Right atrium auricular region (tissue), 2 donors: ENCODE measurements at regions not wholly inside any gene's neighbourhood (a gene's known extent, or its start where the extent isn't known, plus 50 kb on each side); places are given as distances from the start of the nearest gene placed in this dataset.

Source experiments
- DNase-seq: peaks from one replicate; pipeline ENCODE4 v3.0.0-alpha.2; 2019; ENCODE audit warnings: low spot score
- H3K27ac ChIP-seq, 2 donors: fragments of 200-600 bp; sonication (generic); 1 replicate in 1 of 2; 2 replicates in 1 of 2; pipeline ENCODE4 v1.5.1; 2016 to 2019
- H3K27me3 ChIP-seq, 2 donors: fragments of 200-600 bp; sonication (generic); one replicate each; pipeline versions ENCODE4 v1.5.1 to v1.6.0; 2017 to 2019
- H3K36me3 ChIP-seq: fragments of 200-600 bp; sonication (generic); one replicate; pipeline ENCODE4 v1.5.1; 2016
- H3K4me1 ChIP-seq, 2 donors: fragments of 200-600 bp; sonication (generic); one replicate each; pipeline versions ENCODE4 v1.5.1 to v1.6.0; 2017 to 2019
- H3K4me3 ChIP-seq, 2 donors: fragments of 200-600 bp; sonication (generic); 1 replicate in 1 of 2; 2 replicates in 1 of 2; pipeline ENCODE4 v1.5.1; 2017 to 2019; ENCODE audit warnings: mild to moderate bottlenecking in 1 of 2, moderate library complexity in 1 of 2
- H3K9me3 ChIP-seq, 2 donors: fragments of 200-600 bp; sonication (generic); one replicate each; pipeline ENCODE4 v1.5.1; 2019
- CTCF ChIP-seq, 2 donors: fragments of 200-600 bp; sonication (generic); IDR thresholded peaks; one replicate each; pipeline ENCODE4 v1.5.1; 2019; ENCODE audit warnings: antibody characterized with exemption in 2 of 2

GRCh38 chr9:22580788-22581187 lies 134.2 kb downstream of the DMRTA1 start:
- TF ChIP-seq CTCF (IDR thresholded peaks at IDR 0.05): no peak

GRCh38 chr9:22582221-22582620 lies 135.6 kb downstream of the DMRTA1 start:
- DNase-seq: no peak
- no peak overlapping the region for H3K4me3 ChIP-seq
- no peak for TF ChIP-seq CTCF (IDR thresholded peaks at IDR 0.05)
- H3K27ac ChIP-seq: no peak overlapping the region
- H3K9me3 ChIP-seq: no peaks in the 10 kb centered on the region
- H3K36me3 ChIP-seq: no peaks in the 10 kb centered on the region
- H3K27me3 ChIP-seq: no peaks in the 10 kb centered on the region
- H3K4me1 ChIP-seq: no peaks in the 10 kb centered on the region

More at GRCh38 chr9:22580788-22581187, 134.2 kb downstream of the DMRTA1 start:
- Histone ChIP-seq H3K27ac (no peak overlapping the region), H3K36me3 (no peaks in the 10 kb centered on the region), H3K9me3 (peaks cover 0 to under 1% of the 10 kb centered on the region in 2 donors), H3K27me3 (no peaks in the 10 kb centered on the region), H3K4me3 (no peak overlapping the region), H3K4me1 (no peaks in the 10 kb centered on the region)
- DNase-seq: no peak

- TF ChIP-seq CTCF (IDR thresholded peaks at IDR 0.05): no peak
- no peak overlapping the region for H3K4me3 ChIP-seq
These were observed 142.3 kb downstream of the DMRTA1 start for GRCh38 chr9:22588918-22589317.

GRCh38 chr9:22590336-22591033 lies 143.9 kb downstream of the DMRTA1 start:
- H3K4me3 ChIP-seq: no peak overlapping the region
- no peak for DNase-seq
- no peaks in the 10 kb centered on the region for H3K4me1 ChIP-seq
- no peaks in the 10 kb centered on the region for H3K36me3 ChIP-seq
- H3K27me3 ChIP-seq: no peaks in the 10 kb centered on the region
- no peaks in the 10 kb centered on the region for H3K9me3 ChIP-seq
- TF ChIP-seq CTCF (IDR thresholded peaks at IDR 0.05): no peak
- no peak overlapping the region for H3K27ac ChIP-seq

More at GRCh38 chr9:22588918-22589317, 142.3 kb downstream of the DMRTA1 start:
- no peak for DNase-seq
- Histone ChIP-seq H3K27me3 (no peaks in the 10 kb centered on the region), H3K4me1 (no peaks in the 10 kb centered on the region), H3K27ac (no peak overlapping the region), H3K36me3 (no peaks in the 10 kb centered on the region), H3K9me3 (no peaks in the 10 kb centered on the region)

GRCh38 chr9:22595805-22596204 lies 149.2 kb downstream of the DMRTA1 start:
- TF ChIP-seq CTCF (IDR thresholded peaks at IDR 0.05): no peak
- no peak overlapping the region for H3K27ac ChIP-seq
- no peaks in the 10 kb centered on the region for H3K9me3 ChIP-seq
- H3K4me1 ChIP-seq: no peaks in the 10 kb centered on the region
- no peak for DNase-seq
- H3K4me3 ChIP-seq: no peak overlapping the region
- H3K27me3 ChIP-seq: no peaks in the 10 kb centered on the region
- no peaks in the 10 kb centered on the region for H3K36me3 ChIP-seq

GRCh38 chr9:22617156-22617555 lies 170.5 kb downstream of the DMRTA1 start:
- H3K4me3 ChIP-seq: no peak overlapping the region
- H3K27me3 ChIP-seq: no peaks in the 10 kb centered on the region
- no peak for TF ChIP-seq CTCF (IDR thresholded peaks at IDR 0.05)
- no peak overlapping the region for H3K27ac ChIP-seq
- no peaks in the 10 kb centered on the region for H3K9me3 ChIP-seq
- H3K36me3 ChIP-seq: no peaks in the 10 kb centered on the region
- H3K4me1 ChIP-seq: no peaks in the 10 kb centered on the region
- DNase-seq: no peak
